ENCODE measurements at regions not wholly inside any gene's neighbourhood (a gene's known extent, or its start where the extent isn't known, plus 50 kb on each side); places are given as distances from the start of the nearest gene placed in this dataset.

GRCh38 chr2:102983786-102984185 is 222.0 kb downstream of the TMEM182 start:
- no peak overlapping the region for H2AFZ ChIP-seq (ENCODE audit: low read length)
- H2BK120ac ChIP-seq (replicated peaks; ENCODE audit: low read depth, low read length), result no peak overlapping the region
- H4K8ac ChIP-seq (ENCODE audit: extremely low read depth, insufficient read depth, low read length), result no peak overlapping the region
- H3K14ac ChIP-seq (ENCODE audit: insufficient read length), result no peak overlapping the region
- no peaks in the 10 kb centered on the region for H4K20me1 ChIP-seq (replicated peaks in 1 of 2; ENCODE audit: control insufficient read depth in 1 of 2, insufficient read depth in 2 of 2, low read length in 2 of 2)
- no peak overlapping the region for H3K27ac ChIP-seq (ENCODE audit: low read depth, low read length)
- no peaks in the 10 kb centered on the region for H3K79me2 ChIP-seq (ENCODE audit: control insufficient read depth in 1 of 2, insufficient read depth in 2 of 2, low read length in 2 of 2)
- H4K91ac ChIP-seq (replicated peaks; ENCODE audit: insufficient read length, low read length), result no peak overlapping the region
- H2BK15ac ChIP-seq (ENCODE audit: low read length), result no peak overlapping the region
- H2BK5ac ChIP-seq (ENCODE audit: low read depth, low read length), result no peak overlapping the region
- no peak overlapping the region for H3K4me3 ChIP-seq (ENCODE audit: extremely low read depth in 1 of 4, insufficient read depth in 2 of 4, low read depth in 3 of 4, low read length in 4 of 4)
- ChIA-PET POLR2A (ENCODE audit: partially characterized antibody) (no interaction called here), CTCF (ENCODE audit: partially characterized antibody) (no interaction called here)
- H3K23me2 ChIP-seq (ENCODE audit: low read depth, low read length), result no peaks in the 10 kb centered on the region
- H3K18ac ChIP-seq (ENCODE audit: extremely low read depth, low read length), result no peak overlapping the region
- H3K23ac ChIP-seq (ENCODE audit: insufficient read length), result no peak overlapping the region
- no peaks in the 10 kb centered on the region for H3K9me3 ChIP-seq (ENCODE audit: insufficient read depth in 2 of 2, low read depth in 1 of 2, low read length in 1 of 2)
- no peak for DNase-seq (ENCODE audit: low read depth in 1 of 2, low spot score in 2 of 2)
- H4K5ac ChIP-seq (ENCODE audit: insufficient read length, low read depth, low read length), result no peak overlapping the region
- H2BK12ac ChIP-seq (ENCODE audit: low read depth, low read length), result no peak overlapping the region
- no peak overlapping the region for H3K4me2 ChIP-seq (ENCODE audit: insufficient read depth in 1 of 2, low read depth in 2 of 2, low read length in 2 of 2)
- no peaks in the 10 kb centered on the region for H3K36me3 ChIP-seq (ENCODE audit: control insufficient read depth in 2 of 4, insufficient read depth in 4 of 4, low read length in 3 of 4)
- no peak overlapping the region for H3K4ac ChIP-seq (replicated peaks; ENCODE audit: insufficient read length, low read depth, low read length)
- H3K4me1 ChIP-seq (replicated peaks in 1 of 4; ENCODE audit: control insufficient read depth in 3 of 4, insufficient read depth in 4 of 4, low read length in 3 of 4), result no peaks in the 10 kb centered on the region
- no peak overlapping the region for H3K56ac ChIP-seq (replicated peaks; ENCODE audit: insufficient read length, low read depth, low read length)
- no peak for FAIRE-seq
- H3K27me3 ChIP-seq (replicated peaks in 1 of 4; ENCODE audit: control insufficient read depth in 3 of 4, extremely low read depth in 1 of 4, insufficient read depth in 3 of 4, low read length in 3 of 4), result no peaks in the 10 kb centered on the region
- no peak overlapping the region for H2AK5ac ChIP-seq (ENCODE audit: low read depth, low read length)
- WGBS, 2 experiments (ENCODE audit: extremely low coverage in 1 of 2, insufficient coverage in 1 of 2, insufficient read length in 1 of 2, insufficient replicate concordance in 2 of 2, low coverage in 1 of 2, low lambda C conversion rate in 2 of 2, missing lambda C conversion rate in 1 of 2), result 93% methylated on average over 3 of the region's 3 CpGs; no CpG with 5 or more reads in 1 of the 2 experiments
- no peak overlapping the region for H3K9ac ChIP-seq (replicated peaks in 1 of 4; ENCODE audit: extremely low read depth in 1 of 4, low read depth in 3 of 4, low read length in 3 of 4)
- no peak overlapping the region for H2BK20ac ChIP-seq (ENCODE audit: low read length)
- no peaks in the 10 kb centered on the region for H3K79me1 ChIP-seq (ENCODE audit: low read depth, low read length)
- TF ChIP-seq TBP (IDR thresholded peaks at IDR 0.05; ENCODE audit: low read depth, low read length), result no peak
- TF ChIP-seq SAP30 (IDR thresholded peaks at IDR 0.05; ENCODE audit: insufficient read depth, insufficient replicate concordance, low read length), result no peak
- no peak for TF ChIP-seq TAF7 (optimal IDR thresholded peaks at IDR 0.05; ENCODE audit: borderline replicate concordance, low read depth, low read length)
- no peak for TF ChIP-seq RXRA (IDR thresholded peaks at IDR 0.05; ENCODE audit: insufficient read depth, low read depth, low read length)
- no peak for TF ChIP-seq SP4 (IDR thresholded peaks at IDR 0.05; ENCODE audit: low read length)
- no peak for TF ChIP-seq CEBPB (IDR thresholded peaks at IDR 0.05; ENCODE audit: low read depth, low read length)
- no peak for TF ChIP-seq POU5F1 (IDR thresholded peaks at IDR 0.05; ENCODE audit: low read depth, low read length)
- no peak for TF ChIP-seq BACH1 (IDR thresholded peaks at IDR 0.05; ENCODE audit: low read length)
- TF ChIP-seq TAF1 (IDR thresholded peaks at IDR 0.05; ENCODE audit: low read depth, low read length), result no peak
- no peak for TF ChIP-seq TCF12 (IDR thresholded peaks at IDR 0.05; ENCODE audit: low read depth, low read length)
- no peak for TF ChIP-seq CTCF (IDR thresholded peaks at IDR 0.05; ENCODE audit: control extremely low read depth in 1 of 3, insufficient read depth in 1 of 3, low read depth in 1 of 3, low read length in 3 of 3)
- no peak for TF ChIP-seq SIN3A (conservative IDR thresholded peaks at IDR 0.05 in 1 of 2, IDR thresholded peaks at IDR 0.05 in 1 of 2; ENCODE audit: low read depth in 1 of 2, low read length in 2 of 2)
- no peak for TF ChIP-seq HDAC6 (IDR thresholded peaks at IDR 0.05; ENCODE audit: low read depth, low read length)
